OCI-M1 (cell line): ENCODE measurements at regions not wholly inside any gene's neighbourhood (a gene's known extent, or its start where the extent isn't known, plus 50 kb on each side); places are given as distances from the start of the nearest gene placed in this dataset.

ENCODE experiments used
- DNase-seq: peaks from one replicate; lab custom pipeline; 2025; lab: John Stamatoyannopoulos, UW

DNA sequence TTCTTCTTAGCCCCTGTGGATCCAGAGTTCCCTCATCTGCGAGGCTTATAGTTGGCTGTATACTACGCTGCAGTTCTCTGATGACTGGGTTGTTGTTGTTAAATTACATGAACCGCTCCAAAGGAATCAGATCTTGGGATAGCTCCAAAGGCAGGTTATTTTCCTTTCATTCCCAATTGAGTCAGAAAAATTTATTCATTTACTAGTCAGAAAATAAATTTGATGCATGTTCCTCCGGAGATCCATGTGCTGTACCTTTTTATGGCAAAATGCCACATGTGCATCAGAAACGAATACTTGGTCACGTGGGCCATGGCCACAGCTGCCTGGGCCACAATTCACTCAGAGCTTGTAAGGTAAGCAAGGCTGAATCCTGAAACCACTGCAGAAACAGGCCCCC is 304.0 kb downstream of the NR2F1-AS1 start:
- DNase-seq = no peak

DNA sequence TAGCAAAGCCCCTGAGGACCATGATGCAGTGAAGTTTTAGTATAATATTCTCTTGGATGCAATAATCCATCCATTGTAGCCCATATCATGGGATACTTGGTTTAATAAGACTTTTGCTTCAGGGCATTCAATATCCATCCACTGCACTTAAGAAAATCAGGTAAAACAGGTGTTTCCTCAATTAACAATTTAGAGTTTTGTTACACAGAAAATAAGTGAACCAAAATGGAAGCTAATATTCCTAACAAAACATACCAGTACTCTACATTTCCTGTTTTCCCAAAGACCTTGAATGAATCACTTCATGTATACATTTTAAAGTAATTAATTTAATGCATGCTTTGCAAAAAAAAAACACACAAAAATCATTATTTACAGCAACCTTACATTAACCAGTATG is 305.6 kb downstream of the NR2F1-AS1 start:
- no peak for DNase-seq

DNA sequence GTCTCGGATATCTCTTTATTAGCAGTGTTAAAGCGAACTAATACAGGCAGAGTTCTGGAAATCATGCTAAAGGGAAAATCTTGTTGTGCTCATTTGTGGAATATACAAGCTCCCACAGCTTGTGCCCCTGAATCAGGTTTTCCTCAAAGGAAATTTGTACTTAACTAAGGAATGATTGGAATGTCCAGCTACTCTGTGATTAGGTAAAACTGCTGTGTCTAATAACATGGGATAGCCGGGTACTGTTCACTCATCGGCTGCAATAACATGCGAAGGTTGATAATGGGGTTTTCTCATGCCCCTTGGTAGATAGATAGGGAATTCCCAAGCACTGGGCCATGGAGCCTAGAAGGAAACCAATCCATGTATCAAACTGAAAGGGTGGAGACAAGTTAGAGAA is 306.7 kb downstream of the NR2F1-AS1 start:
- no peak for DNase-seq

DNA sequence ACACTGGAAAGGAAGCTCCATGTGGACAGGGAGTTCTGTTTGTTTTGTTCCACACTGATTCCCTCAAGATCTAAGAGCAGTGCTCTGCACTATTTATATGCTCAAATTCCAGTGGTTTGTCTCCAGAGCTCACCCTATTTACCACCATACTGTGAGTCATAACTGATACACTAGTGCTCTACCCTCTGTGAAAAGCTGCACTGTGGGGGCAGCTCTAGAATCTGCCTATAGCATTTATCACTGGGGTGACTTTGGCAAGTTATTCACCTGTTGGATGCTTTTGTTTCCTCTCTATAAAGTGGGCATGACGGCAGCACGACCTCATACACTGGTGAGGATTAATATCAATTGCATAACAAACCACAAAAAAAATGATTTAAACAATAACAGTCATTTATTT is 307.8 kb downstream of the NR2F1-AS1 start:
- DNase-seq = no peak

DNA sequence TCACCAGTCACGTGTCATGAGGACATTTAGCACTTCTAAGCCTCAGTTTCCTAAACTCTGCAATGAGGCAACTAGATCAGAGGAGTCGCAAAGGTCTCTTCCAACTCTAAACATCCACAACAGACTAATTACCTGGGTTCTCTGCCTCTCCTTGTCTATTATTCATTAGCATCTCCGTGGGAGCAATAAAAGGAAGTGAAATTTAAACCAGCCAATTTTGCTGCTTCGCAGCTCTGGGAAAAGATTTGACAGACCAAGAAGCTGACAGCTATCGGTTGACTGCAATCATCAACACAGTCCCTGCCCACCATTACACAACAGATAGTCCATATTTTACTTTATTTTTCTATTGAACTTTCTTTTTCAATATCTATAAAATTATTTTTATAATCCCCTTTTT is 308.9 kb downstream of the NR2F1-AS1 start:
- no peak for DNase-seq

DNA sequence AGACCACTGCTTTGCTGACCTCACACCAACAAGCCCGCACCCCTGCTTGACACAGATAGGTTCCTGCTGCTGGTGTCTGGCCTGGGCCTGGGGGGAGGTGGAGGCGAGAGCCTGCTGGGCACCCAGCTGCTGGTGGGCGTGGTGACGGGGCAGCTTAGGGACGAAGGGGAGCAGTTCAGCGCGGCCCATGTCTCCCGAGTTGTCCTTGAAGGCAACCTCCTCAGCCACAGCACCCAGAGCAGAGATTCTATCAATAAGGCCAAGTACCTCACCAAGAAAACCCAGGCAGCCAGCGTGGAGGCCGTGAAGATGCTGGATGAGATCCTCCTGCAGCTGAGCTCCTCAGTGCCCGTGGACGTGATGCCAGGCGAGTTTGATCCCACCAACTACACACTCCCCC is 313.3 kb downstream of the NR2F1-AS1 start:
- DNase-seq = no peak

DNA sequence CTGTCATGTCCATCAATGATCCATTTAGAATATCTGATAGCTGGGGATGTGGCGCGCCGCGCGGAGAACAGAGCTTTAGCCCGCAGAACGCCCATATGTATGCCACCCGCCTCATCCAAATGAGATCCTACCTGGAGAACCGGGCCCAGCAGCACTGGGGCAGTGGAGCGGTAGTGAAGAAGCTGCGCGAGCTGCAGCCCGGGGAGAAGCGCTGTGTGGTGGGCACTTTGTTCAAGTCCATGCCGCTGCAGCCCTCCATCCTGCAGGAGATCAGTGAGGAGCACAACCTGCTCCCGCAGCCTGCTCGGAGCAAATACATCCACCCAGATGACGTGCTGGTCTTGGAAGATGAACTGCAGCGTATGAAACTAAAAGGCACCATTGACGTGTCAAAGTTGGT is 313.7 kb downstream of the NR2F1-AS1 start:
- DNase-seq = no peak

DNA sequence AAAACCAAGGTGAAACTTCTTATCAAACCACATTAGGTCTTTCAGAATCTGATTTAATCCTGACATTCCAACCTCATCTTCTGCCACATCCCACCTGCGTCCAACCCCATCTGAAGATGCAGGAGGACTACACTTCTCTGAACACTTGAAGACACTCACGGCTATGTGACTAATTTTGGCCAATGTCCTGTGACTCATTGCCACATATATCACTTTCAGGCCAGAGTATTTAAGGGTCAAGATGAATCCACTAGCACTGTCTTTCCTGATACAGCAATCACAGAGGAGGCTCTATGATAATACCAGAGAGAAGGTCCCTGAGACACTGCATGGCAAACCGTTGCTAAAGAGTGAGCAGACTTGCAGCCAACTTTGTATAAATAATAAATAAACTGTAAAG is 323.4 kb downstream of the NR2F1-AS1 start:
- no peak for DNase-seq

DNA sequence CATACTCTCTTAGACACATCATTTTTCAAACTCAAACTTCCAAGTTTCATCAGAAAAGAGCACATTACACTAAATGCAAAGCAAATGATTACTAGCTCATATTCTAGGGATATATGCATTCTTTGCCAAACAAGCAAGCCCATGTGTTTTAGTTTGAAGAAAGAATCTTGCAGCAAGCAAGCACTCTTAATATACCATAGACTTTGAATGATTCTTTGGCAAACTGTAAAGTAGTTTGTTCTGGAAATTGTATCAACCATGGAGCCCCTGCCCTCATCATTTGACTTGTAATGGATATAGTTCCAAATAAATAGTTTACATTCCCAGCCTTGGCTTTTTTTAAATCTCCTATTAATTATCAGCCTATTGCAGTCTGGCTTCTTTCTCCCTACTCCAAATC is 325.2 kb downstream of the NR2F1-AS1 start:
- no peak for DNase-seq

DNA sequence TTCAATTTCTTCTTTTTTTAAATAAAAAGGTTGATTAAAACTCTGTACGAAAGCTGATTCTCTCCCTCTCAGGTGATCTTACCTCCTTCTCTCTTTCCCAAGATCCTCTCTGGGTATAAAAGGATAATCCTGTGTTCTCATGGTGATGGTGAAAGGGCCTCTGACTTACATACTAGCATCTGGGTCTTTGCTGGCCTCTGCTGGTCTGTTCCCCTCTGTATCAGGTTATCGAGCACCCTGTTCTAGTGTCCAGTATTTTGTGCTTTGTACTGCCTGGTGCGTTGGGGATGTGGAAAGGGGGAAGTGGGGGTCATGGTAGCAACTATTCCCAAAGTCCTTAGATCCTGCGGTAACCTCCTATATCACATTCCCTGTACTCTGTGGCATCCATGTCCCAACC is 328.9 kb downstream of the NR2F1-AS1 start:
- DNase-seq = peak; percentile 3

DNA sequence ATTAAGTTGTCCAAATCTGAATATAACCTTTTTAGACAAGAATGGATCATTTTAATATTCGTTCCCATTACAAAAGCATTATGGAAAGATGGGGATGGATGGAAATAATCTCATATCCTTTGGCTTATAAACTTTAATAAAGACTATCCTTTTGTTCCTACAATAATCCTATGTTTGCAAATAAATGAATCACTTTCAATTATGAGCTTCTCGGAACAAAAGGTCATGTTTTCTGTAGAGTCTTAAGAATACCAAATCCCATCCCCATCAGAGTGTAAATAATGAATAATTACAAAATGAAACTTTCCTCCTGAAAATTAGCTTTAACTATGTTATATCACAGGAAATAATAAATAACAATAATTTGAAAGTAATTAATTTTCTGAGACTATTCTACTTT is 329.7 kb downstream of the NR2F1-AS1 start:
- no peak for DNase-seq

DNA sequence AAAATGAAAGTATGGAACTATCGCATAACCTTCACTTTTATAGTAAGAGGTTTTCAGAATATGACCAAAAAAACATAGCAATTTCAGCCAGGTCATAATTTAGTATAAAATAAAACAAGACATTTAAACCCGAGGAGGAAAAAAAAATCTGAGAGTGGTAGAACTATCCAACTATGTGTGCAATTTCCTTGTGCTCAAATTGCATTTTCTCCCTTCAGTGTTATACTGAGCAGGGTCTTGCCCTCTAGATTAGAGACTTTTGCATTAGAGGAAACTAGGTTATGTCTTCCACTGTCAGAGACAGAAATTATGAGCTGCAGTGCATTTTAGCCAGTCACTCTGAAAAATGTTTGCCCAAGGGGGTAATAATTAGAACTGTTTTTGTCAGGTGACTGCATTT is 330.6 kb downstream of the NR2F1-AS1 start:
- DNase-seq = no peak

DNA sequence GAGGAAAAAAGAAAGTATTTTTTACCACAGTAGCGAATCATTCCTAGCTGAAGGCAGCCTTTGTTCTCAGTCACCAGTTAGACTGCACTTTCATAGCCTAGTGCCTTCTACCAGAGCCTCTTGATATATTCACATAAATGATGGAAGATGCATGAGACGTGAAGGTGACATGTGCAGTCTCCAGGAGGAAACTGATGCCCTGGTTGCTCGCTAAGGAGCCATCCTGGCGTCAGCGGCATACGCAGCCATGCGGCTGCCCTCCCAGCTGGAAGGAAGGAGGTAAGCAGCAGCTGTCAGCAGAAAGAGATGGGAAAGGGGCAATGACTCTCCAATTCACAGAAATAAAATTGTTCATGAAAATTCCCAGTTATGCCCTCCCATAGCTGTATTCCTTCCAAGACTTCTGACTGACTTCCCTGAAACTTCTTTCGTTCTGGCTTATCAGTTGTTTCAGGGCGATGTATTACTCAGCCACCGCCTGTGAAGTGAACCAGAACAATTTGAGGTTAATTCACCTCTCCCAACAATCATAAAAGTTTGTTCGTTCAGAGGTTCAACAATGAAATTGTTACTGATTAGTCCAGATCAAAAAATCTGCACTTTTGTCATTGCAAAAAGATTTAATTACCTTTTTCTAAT is 331.2 kb downstream of the NR2F1-AS1 start:
- peak; percentile 38 for DNase-seq

DNA sequence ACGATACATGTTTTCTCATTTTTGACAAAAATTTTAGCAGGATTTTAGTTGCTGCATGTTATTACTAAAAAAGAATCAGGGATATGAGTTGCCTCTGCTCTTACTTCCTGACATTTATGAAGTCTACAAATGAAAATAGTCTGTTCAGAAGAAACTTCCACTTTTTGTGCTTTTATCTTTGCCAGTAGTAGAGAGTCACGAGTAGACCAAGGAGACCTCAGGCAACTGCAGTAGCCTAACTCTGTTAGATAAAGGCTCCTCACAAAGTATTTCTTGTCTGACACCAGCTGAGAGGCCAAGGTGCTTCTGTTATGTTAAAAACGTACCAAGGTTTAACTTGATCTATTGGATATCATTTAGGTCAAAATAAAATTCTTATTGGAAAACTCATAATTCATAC is 333.9 kb downstream of the NR2F1-AS1 start:
- DNase-seq = peak; percentile 92

DNA sequence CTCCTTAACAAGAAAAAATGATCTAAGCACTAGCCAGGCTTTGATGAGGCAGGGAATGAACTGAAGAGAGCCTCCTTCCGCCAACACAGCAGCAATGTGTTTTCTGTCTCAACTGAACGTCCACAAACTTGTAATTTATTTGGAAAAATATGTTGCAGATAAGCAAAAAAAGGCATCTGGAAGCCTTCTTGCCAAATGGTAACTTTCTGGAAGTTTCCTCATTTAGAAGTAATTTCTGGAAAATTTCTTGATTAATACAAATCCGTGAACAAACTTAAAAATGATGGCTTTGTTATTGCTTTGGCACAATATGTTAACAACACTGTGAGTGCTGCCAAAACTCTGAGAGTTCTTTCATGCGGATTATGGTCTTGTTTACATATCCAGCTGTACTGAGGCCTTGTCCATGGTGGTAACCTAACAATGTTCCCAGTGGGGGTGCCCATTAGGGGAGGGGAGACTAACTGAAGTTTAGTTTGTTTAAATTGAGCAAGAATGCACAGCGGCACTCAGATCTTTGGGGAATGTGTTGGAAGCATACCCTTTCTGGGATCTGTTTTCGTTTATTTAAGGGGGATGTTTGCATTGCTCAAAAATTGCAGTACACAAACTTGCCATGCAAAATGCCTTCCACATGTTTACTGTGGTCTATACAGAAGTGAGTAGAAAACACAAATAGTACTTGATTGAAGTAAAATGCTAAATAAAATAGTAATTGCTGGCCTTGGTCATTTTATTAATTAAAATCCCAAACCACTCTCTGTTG is 334.7 kb downstream of the NR2F1-AS1 start:
- peak; percentile 32 for DNase-seq

DNA sequence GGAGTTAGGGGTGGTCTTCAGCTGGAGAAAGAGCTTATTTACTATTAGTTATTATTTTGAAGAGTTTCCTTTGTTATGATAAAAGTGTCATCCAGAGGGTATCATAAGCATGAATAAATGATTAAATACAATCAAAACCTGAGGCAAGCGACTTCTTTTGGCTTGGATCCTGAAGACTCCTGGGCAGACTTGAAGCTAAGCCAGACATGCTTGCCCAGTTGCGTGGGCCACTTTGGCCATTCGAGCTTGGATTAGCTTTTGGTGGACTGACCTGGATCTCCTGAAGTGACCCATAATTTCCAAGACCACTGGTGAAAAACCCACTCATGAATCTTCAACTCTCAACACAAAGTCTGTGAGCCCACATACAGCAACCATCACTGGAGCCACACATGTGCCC is 335.8 kb downstream of the NR2F1-AS1 start:
- no peak for DNase-seq

DNA sequence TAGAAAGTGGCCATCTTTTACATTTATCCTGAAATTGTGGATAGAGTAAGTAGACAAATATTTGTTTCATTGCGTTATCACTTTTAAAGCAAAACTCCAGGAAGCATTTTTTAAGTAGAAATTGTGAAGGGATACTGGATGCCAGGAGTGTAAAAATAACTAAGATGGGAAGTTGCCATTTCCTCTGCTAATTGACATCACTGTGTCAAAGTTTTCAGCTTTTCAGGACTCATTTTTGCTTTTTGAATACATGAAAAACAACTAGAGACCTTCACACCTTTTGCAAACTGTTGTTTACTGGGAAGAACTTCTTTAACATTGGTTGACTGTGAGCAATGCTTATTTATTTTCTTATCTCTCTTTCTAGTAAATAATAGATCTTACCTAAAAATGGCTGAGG is 337.5 kb downstream of the NR2F1-AS1 start:
- no peak for DNase-seq

DNA sequence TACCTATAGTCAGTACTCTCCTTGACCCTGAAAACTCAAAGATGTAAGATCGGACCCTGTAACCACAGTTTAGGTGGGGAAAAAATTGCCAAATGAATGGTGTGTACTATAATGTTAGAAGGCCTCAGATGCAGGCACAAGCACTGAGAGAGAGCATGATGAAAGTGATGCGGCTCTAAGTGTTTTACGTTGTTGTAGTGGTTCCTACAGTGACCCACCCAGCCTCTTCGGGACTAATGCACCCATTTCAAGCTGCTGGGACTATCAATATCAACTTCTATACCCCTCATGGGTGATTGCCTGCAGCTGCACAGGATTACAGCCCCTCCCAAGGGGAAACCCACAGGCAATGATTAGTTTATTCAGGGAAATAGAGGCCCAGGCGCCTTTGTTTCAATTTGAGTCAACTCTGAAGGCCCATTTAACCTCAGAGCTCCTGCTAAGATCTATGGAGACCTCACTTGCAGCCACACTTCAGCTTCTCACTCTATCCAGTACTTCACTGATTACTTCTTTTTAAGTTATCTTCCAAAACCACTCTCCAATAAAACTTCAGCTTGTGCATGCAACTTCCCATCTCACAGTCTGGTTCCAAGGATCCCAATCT is 340.7 kb downstream of the NR2F1-AS1 start:
- no peak for DNase-seq

DNA sequence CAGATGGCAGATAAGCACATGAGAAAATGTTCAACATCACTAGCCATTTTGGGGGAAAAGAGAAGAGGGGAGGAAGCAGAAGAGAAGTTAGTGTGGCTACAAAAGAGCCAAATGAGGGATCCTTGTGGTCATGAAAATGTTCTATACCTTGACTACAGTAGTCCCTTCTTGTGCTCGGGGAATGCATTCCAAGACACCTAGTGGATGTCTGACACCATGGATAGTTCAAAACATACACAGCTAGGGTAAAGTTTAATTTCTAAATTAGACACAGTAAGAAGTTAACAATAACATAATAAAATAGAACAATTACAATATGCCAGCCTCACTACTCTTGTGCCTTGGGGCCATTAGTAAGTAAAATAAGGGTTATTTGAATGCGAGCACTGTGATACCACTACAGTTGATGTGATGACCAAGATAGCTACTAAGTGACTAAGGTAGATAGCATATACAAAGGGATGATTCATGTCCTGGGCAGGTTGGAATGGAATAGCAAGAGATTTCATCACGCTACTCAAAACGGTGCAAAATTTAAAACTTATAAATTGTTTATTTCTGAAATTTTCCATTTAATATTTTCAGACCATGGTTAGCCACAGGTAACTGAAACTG is 344.1 kb downstream of the NR2F1-AS1 start:
- DNase-seq = no peak

DNA sequence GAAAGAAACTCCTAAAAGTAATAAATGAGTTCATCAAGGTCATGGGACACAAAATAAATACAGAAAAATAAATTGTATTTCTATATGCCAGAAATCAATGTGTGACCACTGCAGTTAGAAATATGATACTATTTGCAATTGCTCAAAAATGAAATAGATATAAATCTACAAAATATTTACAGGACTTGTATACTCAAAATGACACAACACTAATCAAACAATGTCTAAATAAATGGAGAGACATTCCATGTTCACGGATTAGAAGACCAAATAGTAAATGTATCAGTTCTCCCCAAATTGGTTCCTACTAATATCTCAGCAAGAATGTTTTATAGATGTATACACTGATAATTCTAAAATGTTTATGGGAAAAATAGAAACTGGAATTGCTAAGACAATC is 345.3 kb downstream of the NR2F1-AS1 start:
- no peak for DNase-seq

DNA sequence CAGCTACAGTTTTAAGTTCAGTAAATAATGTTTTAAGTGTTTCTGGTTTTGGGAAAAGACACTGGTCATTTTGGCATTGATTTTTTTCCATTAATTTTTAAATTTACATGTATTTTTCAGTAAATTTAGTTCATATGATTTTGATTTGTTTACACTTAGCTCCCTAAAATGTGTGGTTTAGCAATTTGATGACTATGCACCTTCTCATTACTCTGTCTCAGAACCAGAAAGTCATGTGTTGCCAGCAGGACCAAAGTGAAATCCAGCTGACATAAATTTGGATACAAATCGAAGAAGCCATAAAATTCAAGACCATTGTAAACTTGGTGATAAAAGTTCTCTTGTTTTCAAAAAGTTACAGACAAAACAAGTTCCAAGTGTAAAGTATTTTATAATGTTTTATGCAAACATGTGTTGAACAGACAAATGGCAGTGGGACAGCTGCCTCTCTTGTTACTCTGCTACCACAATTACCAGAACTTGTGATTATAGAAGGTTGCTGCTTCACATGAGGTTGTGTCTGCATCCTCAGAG is 354.8 kb downstream of the NR2F1-AS1 start:
- no peak for DNase-seq

DNA sequence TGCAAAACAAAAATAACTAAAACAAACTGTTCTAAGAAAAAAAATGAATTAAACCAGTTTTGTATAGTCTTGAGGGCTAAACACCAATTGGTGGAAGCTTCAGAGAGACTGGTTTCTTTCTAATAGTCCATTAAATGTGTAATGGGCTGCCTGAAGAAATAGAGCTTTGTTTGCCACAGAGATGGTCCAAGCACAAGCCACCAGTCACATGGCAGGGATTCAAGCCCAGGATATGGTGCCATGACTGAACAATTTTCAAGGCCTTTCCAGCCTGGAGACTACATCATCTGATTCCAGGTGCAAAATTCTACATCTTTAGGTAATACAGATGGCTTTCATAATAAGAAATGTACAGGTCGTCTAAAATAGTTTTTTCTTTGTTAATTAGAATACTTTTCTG is 355.3 kb downstream of the NR2F1-AS1 start:
- no peak for DNase-seq

DNA sequence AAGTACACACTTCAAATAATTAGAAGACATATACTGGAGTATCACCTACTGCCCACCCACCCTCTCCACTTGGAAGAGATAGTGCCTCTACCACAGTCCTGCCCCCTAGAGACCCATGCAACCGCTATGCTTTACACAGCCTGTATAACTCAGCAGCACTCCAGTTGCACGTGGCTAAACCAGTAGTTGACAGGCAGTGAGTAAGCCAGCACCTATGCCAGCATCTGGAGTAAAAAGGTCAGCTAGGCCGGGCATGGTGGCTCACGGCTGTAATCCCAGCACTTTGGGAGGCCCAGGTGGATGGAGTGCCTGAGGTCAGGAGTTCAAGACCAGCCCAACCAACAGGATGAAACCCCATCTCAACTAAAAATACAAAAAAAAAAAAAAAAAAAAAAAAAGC is 356.4 kb downstream of the NR2F1-AS1 start:
- no peak for DNase-seq
